H9 (cell line): ENCODE measurements at regions not wholly inside any gene's neighbourhood (a gene's known extent, or its start where the extent isn't known, plus 50 kb on each side); places are given as distances from the start of the nearest gene placed in this dataset.

Source experiments
- DNase-seq: peaks from one replicate; pipeline ENCODE4 v3.0.0-alpha.2; 2017
- H2AFZ ChIP-seq: one replicate; pipeline ENCODE4 v1.6.1; 2013; ENCODE audit warnings: mild to moderate bottlenecking, low read length, control low read depth, moderate library complexity
- H2AK5ac ChIP-seq: 2 replicates; pipeline ENCODE4 v1.6.1; 2013; ENCODE audit warnings: low read length, control low read depth, mixed read lengths; ENCODE audit not compliant: insufficient read length
- H2BK120ac ChIP-seq: one replicate; pipeline ENCODE4 v1.6.1; 2013; ENCODE audit warnings: low read depth, mild to moderate bottlenecking, low read length, control low read depth, inconsistent platforms; ENCODE audit not compliant: poor library complexity, severe bottlenecking
- H2BK12ac ChIP-seq: 2 replicates; pipeline ENCODE4 v1.6.1; 2013; ENCODE audit warnings: low read length, control low read depth, mixed read lengths, low read depth; ENCODE audit not compliant: insufficient read length
- H2BK15ac ChIP-seq: 2 replicates; pipeline ENCODE4 v1.6.1; 2013; ENCODE audit warnings: low read depth, low read length, control low read depth
- H2BK20ac ChIP-seq: one replicate; pipeline ENCODE4 v1.6.1; 2013; ENCODE audit warnings: low read depth, mild to moderate bottlenecking, low read length, control low read depth, inconsistent platforms; ENCODE audit not compliant: poor library complexity, severe bottlenecking
- H2BK5ac ChIP-seq: 2 replicates; pipeline ENCODE4 v1.6.1; 2013; ENCODE audit warnings: low read length, control low read depth, mixed read lengths; ENCODE audit not compliant: insufficient read length
- H3K14ac ChIP-seq: 2 replicates; pipeline ENCODE4 v1.6.1; 2013; ENCODE audit warnings: low read length, control low read depth; ENCODE audit not compliant: insufficient read depth
- H3K18ac ChIP-seq: 2 replicates; pipeline ENCODE4 v1.6.1; 2013; ENCODE audit warnings: low read depth, mild to moderate bottlenecking, mixed read lengths, low read length, control low read depth; ENCODE audit not compliant: insufficient read length
- H3K23ac ChIP-seq: 2 replicates; pipeline ENCODE4 v1.6.1; 2013; ENCODE audit warnings: low read length, control low read depth, mixed read lengths, low read depth; ENCODE audit not compliant: insufficient read length
- H3K23me2 ChIP-seq: 2 replicates; pipeline ENCODE4 v1.6.1; 2013; ENCODE audit warnings: low read depth, mild to moderate bottlenecking, mixed read lengths, low read length, control low read depth; ENCODE audit not compliant: insufficient read length, poor library complexity, severe bottlenecking
- H3K27ac ChIP-seq: 2 replicates; pipeline ENCODE4 v1.5.1; 2013; ENCODE audit warnings: low read length, control low read depth, mixed read lengths, low read depth; ENCODE audit not compliant: insufficient read length
- H3K27me3 ChIP-seq: 2 replicates; pipeline ENCODE4 v1.6.1; 2013; ENCODE audit warnings: low read length, control low read depth, inconsistent platforms; ENCODE audit not compliant: insufficient read depth
- H3K4ac ChIP-seq: 2 replicates; pipeline ENCODE4 v1.6.1; 2013; ENCODE audit warnings: low read depth, mild to moderate bottlenecking, control low read depth, inconsistent platforms, low read length, moderate library complexity
- H3K4me1 ChIP-seq: 2 replicates; pipeline ENCODE4 v1.6.1; 2013; ENCODE audit warnings: low read length, control low read depth, inconsistent platforms; ENCODE audit not compliant: insufficient read depth
- H3K4me2 ChIP-seq: 2 replicates; pipeline ENCODE4 v1.6.1; 2013; ENCODE audit warnings: low read length, control low read depth, mixed read lengths; ENCODE audit not compliant: insufficient read length, insufficient read depth
- H3K56ac ChIP-seq: 2 replicates; pipeline ENCODE4 v1.6.1; 2013; ENCODE audit warnings: low read depth, mild to moderate bottlenecking, mixed read lengths, low read length, control low read depth; ENCODE audit not compliant: insufficient read length
- H3K79me1 ChIP-seq: 2 replicates; pipeline ENCODE4 v1.6.1; 2013; ENCODE audit warnings: low read depth, mild to moderate bottlenecking, moderate library complexity, low read length, control low read depth, inconsistent platforms; ENCODE audit not compliant: insufficient read depth, poor library complexity, severe bottlenecking
- H3K79me2 ChIP-seq: 2 replicates; pipeline ENCODE4 v1.6.1; 2013; ENCODE audit warnings: low read length, control low read depth, inconsistent platforms; ENCODE audit not compliant: insufficient read depth
- H3K9ac ChIP-seq: 2 replicates; pipeline ENCODE4 v1.6.1; 2013; ENCODE audit warnings: low read length, control low read depth, mixed read lengths; ENCODE audit not compliant: insufficient read length; ENCODE audit errors: extremely low read depth
- H3K9me3 ChIP-seq: one replicate; pipeline ENCODE4 v1.6.1; 2013; ENCODE audit warnings: low read depth, low read length, inconsistent platforms; ENCODE audit not compliant: control insufficient read depth
- H3T11ph ChIP-seq: one replicate; pipeline ENCODE4 v1.6.1; 2013; ENCODE audit warnings: mild to moderate bottlenecking, low read length, control low read depth, inconsistent platforms
- H4K20me1 ChIP-seq: one replicate; pipeline ENCODE4 v1.6.1; 2013; ENCODE audit not compliant: control insufficient read depth, insufficient read length, insufficient read depth
- H4K5ac ChIP-seq: 2 replicates; pipeline ENCODE4 v1.6.1; 2013; ENCODE audit warnings: low read depth, mild to moderate bottlenecking, mixed read lengths, low read length, control low read depth; ENCODE audit not compliant: insufficient read length
- H4K8ac ChIP-seq: replicated peaks from 2 replicates; pipeline ENCODE4 v1.6.1; 2013; ENCODE audit warnings: low read length, control low read depth, mixed read lengths, low read depth; ENCODE audit not compliant: insufficient read length
- H4K91ac ChIP-seq: 2 replicates; pipeline ENCODE4 v1.6.1; 2013; ENCODE audit warnings: low read depth, mild to moderate bottlenecking, moderate library complexity, mixed read lengths, low read length, control low read depth; ENCODE audit not compliant: insufficient read length
- H3K27ac Mint-ChIP-seq, 3 experiments: 2 replicates in 2 of 3; 3 replicates in 1 of 3; pipeline ENCODE4 v1.8.0; 2020 to 2021; ENCODE audit warnings: mixed read lengths in 3 of 3, mild to moderate bottlenecking in 1 of 3, moderate library complexity in 1 of 3
- H3K27me3 Mint-ChIP-seq: 2 replicates; pipeline ENCODE4 v1.8.0; 2021; ENCODE audit warnings: low read depth, mild to moderate bottlenecking, moderate library complexity, mixed read lengths
- H3K36me3 Mint-ChIP-seq, 3 experiments: 2 replicates in 2 of 3; 3 replicates in 1 of 3; pipeline ENCODE4 v1.8.0; 2020 to 2021; ENCODE audit warnings: low read depth in 3 of 3, mixed read lengths in 3 of 3; ENCODE audit not compliant: insufficient read depth in 1 of 3
- H3K4me1 Mint-ChIP-seq, 2 experiments: 2 replicates each; pipeline ENCODE4 v1.8.0; 2020; ENCODE audit warnings: mixed read lengths in 2 of 2
- H3K4me3 Mint-ChIP-seq, 2 experiments: 2 replicates in 1 of 2; 3 replicates in 1 of 2; pipeline ENCODE4 v1.8.0; 2020 to 2021; ENCODE audit warnings: mild to moderate bottlenecking in 2 of 2, mixed read lengths in 2 of 2, moderate library complexity in 1 of 2
- H3K9me3 Mint-ChIP-seq, 2 experiments: 2 replicates in 1 of 2; 3 replicates in 1 of 2; pipeline ENCODE4 v1.8.0; 2020; ENCODE audit warnings: mild to moderate bottlenecking in 2 of 2, mixed read lengths in 2 of 2, moderate library complexity in 1 of 2
- CTCF ChIP-seq: fragments of 200-600 bp; sonication (generic); conservative IDR thresholded peaks from 3 replicates; pipeline ENCODE4 v1.8.0; 2021; ENCODE audit warnings: antibody characterized with exemption, mild to moderate bottlenecking
- WGBS: extraction: QIAGEN DNeasy Blood & Tissue Kit; methylation state at CpG from one replicate; pipeline ENCODE4 v1.1.7; 2013; ENCODE audit warnings: missing lambda C conversion rate, low lambda C conversion rate, mixed read lengths; ENCODE audit not compliant: insufficient read length; ENCODE audit errors: extremely low coverage; 5-methylcytosine and 5-hydroxymethylcytosine counted together

GRCh38 chr5:87598460-87598859 lies 185.7 kb upstream of the CCNH start:
- H3K4me1 Mint-ChIP-seq: no peaks in the 10 kb centered on the region
- peaks cover 11 to 12% of the 10 kb centered on the region in 2 experiments; a peak in 3 of 5 replicates for H3K9me3 Mint-ChIP-seq
- no peak overlapping the region for H3K27ac ChIP-seq
- no peak overlapping the region for H3K4ac ChIP-seq
- no peak overlapping the region for H2AK5ac ChIP-seq
- H3K18ac ChIP-seq: no peak overlapping the region
- no peaks in the 10 kb centered on the region for H4K20me1 ChIP-seq
- no peak overlapping the region for H3K14ac ChIP-seq
- H3K9ac ChIP-seq: no peak overlapping the region
- no peak overlapping the region for H3K23ac ChIP-seq
- no peaks in the 10 kb centered on the region for H3K4me1 ChIP-seq
- H3K27me3 Mint-ChIP-seq: no peaks in the 10 kb centered on the region; the same call in 1 of the 2 replicates
- no peaks in the 10 kb centered on the region for H3K79me2 ChIP-seq
- H3T11ph ChIP-seq: no peak overlapping the region
- H2BK20ac ChIP-seq: no peak overlapping the region
- no peak for DNase-seq
- no CpG with 5 or more reads among the region's 1 CpG for WGBS
- H3K27ac Mint-ChIP-seq: no peak overlapping the region
- no peak overlapping the region for H2BK5ac ChIP-seq
- no peaks in the 10 kb centered on the region for H3K9me3 ChIP-seq
- H3K36me3 Mint-ChIP-seq: peaks cover 0 to 11% (median 3%) of the 10 kb centered on the region in 3 experiments; a peak in 5 of 7 replicates
- H3K27me3 ChIP-seq: no peaks in the 10 kb centered on the region
- H2BK12ac ChIP-seq: no peak overlapping the region
- no peak overlapping the region for H2BK15ac ChIP-seq
- H2BK120ac ChIP-seq: no peak overlapping the region
- no peaks in the 10 kb centered on the region for H3K23me2 ChIP-seq
- H4K91ac ChIP-seq: no peak overlapping the region
- no peak overlapping the region for H3K4me3 Mint-ChIP-seq
- H3K4me2 ChIP-seq: no peak overlapping the region
- TF ChIP-seq CTCF: no peak
- H3K79me1 ChIP-seq: no peaks in the 10 kb centered on the region
- no peak overlapping the region for H3K56ac ChIP-seq
- no peak overlapping the region for H4K8ac ChIP-seq
- H2AFZ ChIP-seq: no peak overlapping the region
- H4K5ac ChIP-seq: no peak overlapping the region
